IMR-90 (cell line): ENCODE measurements at regions not wholly inside any gene's neighbourhood (a gene's known extent, or its start where the extent isn't known, plus 50 kb on each side); places are given as distances from the start of the nearest gene placed in this dataset.

Experiments
- BHLHE40 ChIP-seq: fragments of 150-350 bp; IDR thresholded peaks from 2 replicates; pipeline ENCODE4 v1.6.1; 2016; ENCODE audit warnings: mild to moderate bottlenecking, low read depth, low read length
- POLR2A ChIP-seq: IDR thresholded peaks from 2 replicates; pipeline ENCODE4 v1.6.1; 2012; ENCODE audit warnings: mild to moderate bottlenecking, low read depth, low read length
- RAD21 ChIP-seq: IDR thresholded peaks from 2 replicates; pipeline ENCODE4 v1.6.1; 2012; ENCODE audit warnings: low read length, improper control_type of control experiment
- RFX5 ChIP-seq: IDR thresholded peaks from 2 replicates; pipeline ENCODE4 v1.8.0; 2012; ENCODE audit warnings: low read depth, mild to moderate bottlenecking, low read length, moderate library complexity
- TF ChIP-seq, protein P1 (sequence below): conservative IDR thresholded peaks from 2 replicates; pipeline ENCODE4 v1.5.1; 2012; ENCODE audit warnings: mild to moderate bottlenecking, low read depth, low read length, improper control_type of control experiment

DNA sequence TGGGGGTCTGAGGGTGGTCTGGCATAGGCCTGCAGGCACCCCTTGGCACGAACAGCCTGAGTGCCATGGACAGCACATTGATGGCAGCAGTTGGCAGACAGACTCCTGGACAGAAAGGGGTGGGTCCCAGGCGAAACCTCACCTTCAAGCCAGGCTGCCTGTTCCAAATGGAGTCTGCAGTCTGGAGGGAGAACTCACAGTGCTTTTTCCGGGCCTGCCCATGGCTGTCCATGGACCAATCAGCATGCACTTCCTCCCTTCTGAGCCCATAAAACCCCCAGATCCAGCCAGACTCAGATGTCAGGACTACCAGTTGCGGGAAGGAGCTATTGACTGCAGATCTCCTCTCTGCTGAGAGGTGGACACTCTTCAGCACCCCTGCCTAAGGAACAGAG lies 694.6 kb upstream of the ACVR2A start:
- TF ChIP-seq, protein P1, sequence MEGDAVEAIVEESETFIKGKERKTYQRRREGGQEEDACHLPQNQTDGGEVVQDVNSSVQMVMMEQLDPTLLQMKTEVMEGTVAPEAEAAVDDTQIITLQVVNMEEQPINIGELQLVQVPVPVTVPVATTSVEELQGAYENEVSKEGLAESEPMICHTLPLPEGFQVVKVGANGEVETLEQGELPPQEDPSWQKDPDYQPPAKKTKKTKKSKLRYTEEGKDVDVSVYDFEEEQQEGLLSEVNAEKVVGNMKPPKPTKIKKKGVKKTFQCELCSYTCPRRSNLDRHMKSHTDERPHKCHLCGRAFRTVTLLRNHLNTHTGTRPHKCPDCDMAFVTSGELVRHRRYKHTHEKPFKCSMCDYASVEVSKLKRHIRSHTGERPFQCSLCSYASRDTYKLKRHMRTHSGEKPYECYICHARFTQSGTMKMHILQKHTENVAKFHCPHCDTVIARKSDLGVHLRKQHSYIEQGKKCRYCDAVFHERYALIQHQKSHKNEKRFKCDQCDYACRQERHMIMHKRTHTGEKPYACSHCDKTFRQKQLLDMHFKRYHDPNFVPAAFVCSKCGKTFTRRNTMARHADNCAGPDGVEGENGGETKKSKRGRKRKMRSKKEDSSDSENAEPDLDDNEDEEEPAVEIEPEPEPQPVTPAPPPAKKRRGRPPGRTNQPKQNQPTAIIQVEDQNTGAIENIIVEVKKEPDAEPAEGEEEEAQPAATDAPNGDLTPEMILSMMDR, result no peak
- TF ChIP-seq BHLHE40 (no peak), POLR2A (no peak), RFX5 (no peak), RAD21 (no peak)
